ENCODE measurements at regions not wholly inside any gene's neighbourhood (a gene's known extent, or its start where the extent isn't known, plus 50 kb on each side); places are given as distances from the start of the nearest gene placed in this dataset.

DNA sequence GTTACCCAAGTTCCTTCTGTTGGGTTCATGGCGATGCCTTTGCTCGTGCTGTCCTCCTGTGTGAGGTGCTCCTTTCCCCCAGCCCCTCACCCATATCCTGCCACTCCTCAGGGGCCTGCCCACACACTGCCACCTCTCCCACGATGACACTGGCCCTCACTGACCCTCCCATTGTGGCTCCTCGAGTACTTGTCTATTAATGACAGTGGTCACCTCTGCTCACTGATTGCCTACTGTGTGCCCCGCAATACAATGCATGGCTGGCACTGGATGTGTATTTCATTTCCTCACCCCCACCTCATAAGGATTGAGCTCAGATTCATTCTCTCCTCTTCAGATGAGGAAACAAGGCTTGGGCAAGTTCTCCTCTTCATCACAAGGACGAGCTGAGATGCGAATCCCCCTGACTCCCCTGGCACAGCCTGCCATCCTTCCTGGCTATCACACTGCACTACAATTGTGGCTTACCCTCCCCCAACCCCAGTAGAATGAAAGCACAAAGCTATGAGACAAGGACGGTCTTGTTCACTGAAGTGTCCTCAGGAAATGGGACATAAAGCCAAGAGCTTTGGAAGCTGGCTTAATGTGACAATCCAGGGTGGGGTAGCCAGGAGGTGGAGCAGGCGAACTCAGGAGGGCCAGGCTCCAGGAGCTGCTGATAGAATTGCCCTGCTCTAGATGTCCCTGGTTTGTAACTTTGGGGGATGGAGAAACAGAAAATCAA is 93.9 kb upstream of the RAB12 start:
- no peak for TF ChIP-seq EZH2 (IDR thresholded peaks at IDR 0.05; ENCODE audit: insufficient read depth, poor library complexity, severe bottlenecking)
- TF ChIP-seq EZH2phosphoT487 (IDR thresholded peaks at IDR 0.05; ENCODE audit: insufficient read depth, low read depth) = no peak

Measured in GM23248 (cell line).